ENCODE measurements at regions not wholly inside any gene's neighbourhood (a gene's known extent, or its start where the extent isn't known, plus 50 kb on each side); places are given as distances from the start of the nearest gene placed in this dataset.

DNA sequence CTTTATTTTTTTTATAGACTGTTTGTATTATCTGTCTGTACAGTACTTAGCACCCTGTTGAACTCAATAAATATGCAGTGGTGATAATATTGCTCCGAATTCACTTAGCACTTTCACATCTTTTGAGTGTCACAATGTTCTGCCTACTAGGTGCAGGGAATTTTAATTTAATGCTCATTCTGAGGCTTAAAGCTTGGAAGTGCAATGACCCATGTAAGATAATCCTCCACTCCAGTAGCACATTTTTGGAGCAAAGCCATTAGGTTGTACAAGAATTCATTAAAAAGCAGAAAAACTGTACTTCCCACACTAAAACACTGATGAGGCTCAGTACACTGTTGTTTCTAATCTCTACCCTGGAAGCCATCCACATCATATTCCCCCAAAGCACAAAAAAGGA lies 255.3 kb upstream of the MTNR1B start:
- WGBS, 2 donors = 63 to 76% methylated on average over 1 of the region's 1 CpG
- Histone ChIP-seq H3K36me3 (ENCODE audit: control insufficient read depth in 4 of 4, insufficient read depth in 4 of 4, low read length in 4 of 4) (peaks cover 0 to 6% (median 0%) of the 10 kb centered on the region in 4 donors), H3K9ac (ENCODE audit: insufficient read depth in 1 of 2, low read length in 2 of 2) (no peak overlapping the region), H3K27ac (ENCODE audit: low read depth in 1 of 2, low read length in 1 of 2) (no peak overlapping the region), H3K4me1 (ENCODE audit: control insufficient read depth in 5 of 5, insufficient read depth in 5 of 5, low read length in 5 of 5) (peaks cover 0 to 6% (median 2%) of the 10 kb centered on the region in 5 donors), H3K4me3 (no peak overlapping the region), H3K9me3 (ENCODE audit: control insufficient read depth in 4 of 4, insufficient read depth in 3 of 4, low read length in 3 of 4) (no peaks in the 10 kb centered on the region), H3K27me3 (ENCODE audit: control insufficient read depth in 3 of 3, insufficient read depth in 3 of 3, low read length in 2 of 3) (no peaks in the 10 kb centered on the region)
- ATAC-seq (ENCODE audit: insufficient read depth, low FRiP score) (no peak), DNase-seq (no peak)
- TF ChIP-seq, protein P1, sequence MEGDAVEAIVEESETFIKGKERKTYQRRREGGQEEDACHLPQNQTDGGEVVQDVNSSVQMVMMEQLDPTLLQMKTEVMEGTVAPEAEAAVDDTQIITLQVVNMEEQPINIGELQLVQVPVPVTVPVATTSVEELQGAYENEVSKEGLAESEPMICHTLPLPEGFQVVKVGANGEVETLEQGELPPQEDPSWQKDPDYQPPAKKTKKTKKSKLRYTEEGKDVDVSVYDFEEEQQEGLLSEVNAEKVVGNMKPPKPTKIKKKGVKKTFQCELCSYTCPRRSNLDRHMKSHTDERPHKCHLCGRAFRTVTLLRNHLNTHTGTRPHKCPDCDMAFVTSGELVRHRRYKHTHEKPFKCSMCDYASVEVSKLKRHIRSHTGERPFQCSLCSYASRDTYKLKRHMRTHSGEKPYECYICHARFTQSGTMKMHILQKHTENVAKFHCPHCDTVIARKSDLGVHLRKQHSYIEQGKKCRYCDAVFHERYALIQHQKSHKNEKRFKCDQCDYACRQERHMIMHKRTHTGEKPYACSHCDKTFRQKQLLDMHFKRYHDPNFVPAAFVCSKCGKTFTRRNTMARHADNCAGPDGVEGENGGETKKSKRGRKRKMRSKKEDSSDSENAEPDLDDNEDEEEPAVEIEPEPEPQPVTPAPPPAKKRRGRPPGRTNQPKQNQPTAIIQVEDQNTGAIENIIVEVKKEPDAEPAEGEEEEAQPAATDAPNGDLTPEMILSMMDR (IDR thresholded peaks at IDR 0.05; ENCODE audit: control extremely low read depth, extremely low read depth) = no peak

DNA sequence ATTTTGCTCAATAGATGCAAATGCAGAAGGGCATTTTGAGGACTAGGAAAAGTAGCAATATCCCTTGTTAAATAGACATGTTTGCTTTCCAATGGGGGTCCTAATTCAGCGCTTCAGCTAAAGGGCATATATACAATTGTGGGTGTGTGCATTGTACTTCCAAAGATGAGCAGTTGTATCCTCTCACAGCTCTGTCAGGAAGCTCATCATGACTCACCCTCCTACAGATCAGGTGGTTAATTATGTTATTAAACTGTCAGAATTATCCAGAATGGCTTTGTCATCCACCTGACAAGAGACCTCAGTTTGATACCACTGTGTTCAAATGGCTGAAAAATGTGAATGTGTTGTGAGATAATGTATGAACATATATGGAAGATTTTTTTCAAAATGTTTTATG lies 252.2 kb upstream of the MTNR1B start:
- DNase-seq = no peak
- ATAC-seq (ENCODE audit: insufficient read depth, low FRiP score) = no peak
- 95 to 100% methylated on average over 1 of the region's 1 CpG for WGBS, 2 donors
- H3K4me3 ChIP-seq = no peak overlapping the region
- peaks cover 0 to 6% (median 0%) of the 10 kb centered on the region in 4 donors for H3K36me3 ChIP-seq (ENCODE audit: control insufficient read depth in 4 of 4, insufficient read depth in 4 of 4, low read length in 4 of 4)
- no peak overlapping the region for H3K27ac ChIP-seq (ENCODE audit: low read depth in 1 of 2, low read length in 1 of 2)
- no peaks in the 10 kb centered on the region for H3K27me3 ChIP-seq (ENCODE audit: control insufficient read depth in 3 of 3, insufficient read depth in 3 of 3, low read length in 2 of 3)
- H3K4me1 ChIP-seq (ENCODE audit: control insufficient read depth in 5 of 5, insufficient read depth in 5 of 5, low read length in 5 of 5) = peaks cover 0 to under 1% (median 0%) of the 10 kb centered on the region in 5 donors
- no peak overlapping the region for H3K9ac ChIP-seq (ENCODE audit: insufficient read depth in 1 of 2, low read length in 2 of 2)
- TF ChIP-seq, protein P1 (IDR thresholded peaks at IDR 0.05; ENCODE audit: control extremely low read depth, extremely low read depth) = no peak
- H3K9me3 ChIP-seq (ENCODE audit: control insufficient read depth in 4 of 4, insufficient read depth in 3 of 4, low read length in 3 of 4) = no peaks in the 10 kb centered on the region

- Histone ChIP-seq H3K4me1 (ENCODE audit: control insufficient read depth in 5 of 5, insufficient read depth in 5 of 5, low read length in 5 of 5) (no peaks in the 10 kb centered on the region), H3K27ac (ENCODE audit: low read depth in 1 of 2, low read length in 1 of 2) (no peak overlapping the region), H3K27me3 (ENCODE audit: control insufficient read depth in 3 of 3, insufficient read depth in 3 of 3, low read length in 2 of 3) (no peaks in the 10 kb centered on the region), H3K9me3 (ENCODE audit: control insufficient read depth in 4 of 4, insufficient read depth in 3 of 4, low read length in 3 of 4) (no peaks in the 10 kb centered on the region), H3K36me3 (ENCODE audit: control insufficient read depth in 4 of 4, insufficient read depth in 4 of 4, low read length in 4 of 4) (peaks cover 0 to 5% (median 0%) of the 10 kb centered on the region in 4 donors), H3K4me3 (no peak overlapping the region), H3K9ac (ENCODE audit: insufficient read depth in 1 of 2, low read length in 2 of 2) (no peak overlapping the region)
- TF ChIP-seq, protein P1 (IDR thresholded peaks at IDR 0.05; ENCODE audit: control extremely low read depth, extremely low read depth) = no peak
- DNase-seq (no peak), ATAC-seq (ENCODE audit: insufficient read depth, low FRiP score) (no peak)
- WGBS, 2 donors = 68 to 86% methylated on average over 3 of the region's 3 CpGs
Observed at GRCh38 chr11:92720385-92720784, 249.1 kb upstream of the MTNR1B start.

DNA sequence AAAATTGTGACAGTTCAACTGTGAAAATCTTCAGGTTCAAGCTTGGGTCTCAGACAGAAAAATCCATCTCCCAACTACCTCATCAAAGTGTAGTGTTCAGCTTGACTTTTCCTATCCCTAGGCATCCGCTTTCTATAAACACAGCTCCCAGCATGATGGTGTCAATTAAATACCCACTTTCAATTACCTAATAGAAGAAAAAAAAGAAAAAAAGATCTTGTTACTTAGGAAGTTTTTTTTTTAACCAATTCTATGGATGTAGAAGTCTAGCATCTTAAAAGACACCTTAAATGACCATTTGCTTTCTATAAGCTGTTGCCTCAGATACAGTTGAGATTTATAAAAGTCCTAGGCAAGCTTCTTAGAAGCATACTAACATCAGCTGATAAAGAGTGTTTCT lies 244.1 kb upstream of the MTNR1B start:
- H3K9me3 ChIP-seq (ENCODE audit: control insufficient read depth in 4 of 4, insufficient read depth in 3 of 4, low read length in 3 of 4) = no peaks in the 10 kb centered on the region
- H3K36me3 ChIP-seq (ENCODE audit: control insufficient read depth in 4 of 4, insufficient read depth in 4 of 4, low read length in 4 of 4) = no peaks in the 10 kb centered on the region
- DNase-seq = no peak
- H3K4me1 ChIP-seq (ENCODE audit: control insufficient read depth in 5 of 5, insufficient read depth in 5 of 5, low read length in 5 of 5) = no peaks in the 10 kb centered on the region
- no peak overlapping the region for H3K4me3 ChIP-seq
- H3K9ac ChIP-seq (ENCODE audit: insufficient read depth in 1 of 2, low read length in 2 of 2) = no peak overlapping the region
- ATAC-seq (ENCODE audit: insufficient read depth, low FRiP score) = no peak
- no peaks in the 10 kb centered on the region for H3K27me3 ChIP-seq (ENCODE audit: control insufficient read depth in 3 of 3, insufficient read depth in 3 of 3, low read length in 2 of 3)
- TF ChIP-seq, protein P1 (IDR thresholded peaks at IDR 0.05; ENCODE audit: control extremely low read depth, extremely low read depth) = no peak
- H3K27ac ChIP-seq (ENCODE audit: low read depth in 1 of 2, low read length in 1 of 2) = no peak overlapping the region
- WGBS, 2 donors = 87 to 94% methylated on average over 1 of the region's 1 CpG

Measured in lung (tissue), 11 donors.